Urinary bladder (tissue), 3 donors: ENCODE measurements at regions not wholly inside any gene's neighbourhood (a gene's known extent, or its start where the extent isn't known, plus 50 kb on each side); places are given as distances from the start of the nearest gene placed in this dataset.
"Not testable (repeated sequence)": the region's sequence is repeated elsewhere in the genome, so short reads cannot be mapped to it uniquely, and the experiment has no call there.

Experiments used
- DNase-seq: peaks from one replicate; pipeline ENCODE4 v3.0.0-alpha.2; 2015; ENCODE audit errors: extremely low spot score
- H3K27ac ChIP-seq: one replicate; pipeline ENCODE4 v1.5.1; 2013; ENCODE audit warnings: low read depth, mild to moderate bottlenecking, moderate library complexity
- H3K36me3 ChIP-seq: one replicate; pipeline ENCODE4 v1.6.1; 2013; ENCODE audit warnings: mild to moderate bottlenecking, moderate library complexity; ENCODE audit not compliant: insufficient read depth
- H3K4me1 ChIP-seq: one replicate; pipeline ENCODE4 v1.6.1; 2013; ENCODE audit warnings: mild to moderate bottlenecking, moderate library complexity; ENCODE audit not compliant: insufficient read depth
- H3K4me3 ChIP-seq: one replicate; pipeline ENCODE4 v1.5.1; 2013; ENCODE audit warnings: low read depth, low read length
- WGBS: extraction: QIAGEN DNeasy Blood & Tissue Kit; methylation state at CpG from one replicate; pipeline ENCODE4 v1.1.7; 2013; 5-methylcytosine and 5-hydroxymethylcytosine counted together
- donor health status: healthy with polysubstance abuse.
- donor health status: healthy.

GRCh38 chr5:86411596-86411995 is 206.1 kb upstream of the COX7C start:
- H3K27ac ChIP-seq, result no peak overlapping the region
- DNase-seq, result no peak
- no peaks in the 10 kb centered on the region for H3K4me1 ChIP-seq
- H3K4me3 ChIP-seq, result no peak overlapping the region
- no peaks in the 10 kb centered on the region for H3K36me3 ChIP-seq
- 71% methylated on average over 1 of the region's 1 CpG for WGBS

DNA sequence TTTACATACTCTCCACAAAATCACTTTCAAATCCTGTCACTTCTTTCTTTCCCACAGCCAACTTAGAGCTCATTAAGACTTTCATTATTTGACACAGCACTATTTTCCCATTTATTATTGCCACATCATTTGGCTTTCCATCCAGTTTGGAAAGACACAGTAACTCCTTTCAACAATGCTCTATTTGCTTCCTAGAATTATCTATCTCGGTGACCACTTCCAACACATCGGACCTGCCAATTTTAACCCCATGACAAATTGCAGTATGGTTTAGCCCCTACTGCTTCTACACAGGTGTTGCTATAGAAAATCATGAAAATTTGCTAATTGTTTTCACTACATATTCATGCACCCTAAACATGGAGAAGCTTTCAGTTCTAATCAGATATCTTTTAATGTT is 190.6 kb upstream of the COX7C start:
- no peak for DNase-seq
- 79% methylated on average over 2 of the region's 2 CpGs for WGBS
- H3K36me3 ChIP-seq, result no peaks in the 10 kb centered on the region
- no peak overlapping the region for H3K4me3 ChIP-seq
- no peak overlapping the region for H3K27ac ChIP-seq
- no peaks in the 10 kb centered on the region for H3K4me1 ChIP-seq

DNA sequence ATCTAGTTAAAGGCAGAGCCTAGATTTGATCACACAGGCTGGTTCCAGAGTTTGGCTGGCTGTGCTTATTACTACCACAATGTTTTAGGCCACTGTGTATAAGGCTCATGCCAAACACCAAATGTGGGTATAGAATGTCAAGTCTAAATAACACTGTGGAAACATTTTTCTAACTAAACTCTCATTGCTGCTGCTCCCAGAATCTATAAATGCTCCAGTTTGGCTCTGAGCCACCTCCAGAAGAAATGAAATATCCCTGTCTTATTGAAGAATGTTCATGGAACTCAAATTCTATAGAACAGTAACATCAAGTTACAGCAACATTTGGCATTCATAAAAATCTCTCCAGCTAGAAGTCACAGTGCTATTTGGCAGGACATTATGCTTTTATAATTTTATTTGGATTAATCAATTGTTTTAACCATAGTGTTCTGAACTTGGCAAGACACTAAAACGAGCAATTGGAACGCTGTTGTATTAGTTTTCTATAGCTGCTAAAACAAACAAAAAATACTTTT is 178.1 kb upstream of the COX7C start:
- H3K27ac ChIP-seq, result no peak overlapping the region
- no peak for DNase-seq
- no peaks in the 10 kb centered on the region for H3K36me3 ChIP-seq
- H3K4me1 ChIP-seq, result no peaks in the 10 kb centered on the region
- H3K4me3 ChIP-seq, result no peak overlapping the region
- 81% methylated on average over 2 of the region's 2 CpGs for WGBS

GRCh38 chr5:86442036-86442745 is 175.6 kb upstream of the COX7C start:
- Histone ChIP-seq H3K4me3 (no peak overlapping the region), H3K4me1 (no peaks in the 10 kb centered on the region), H3K27ac (no peak overlapping the region), H3K36me3 (no peaks in the 10 kb centered on the region)
- no peak for DNase-seq
- 52% methylated on average over 2 of the region's 2 CpGs for WGBS

- H3K36me3 ChIP-seq, result no peaks in the 10 kb centered on the region
- no peak for DNase-seq
- H3K4me3 ChIP-seq, result no peak overlapping the region
- H3K4me1 ChIP-seq, result no peaks in the 10 kb centered on the region
- WGBS, result 85% methylated on average over 1 of the region's 1 CpG
- no peak overlapping the region for H3K27ac ChIP-seq
Measured at GRCh38 chr5:86447362-86447761, 170.4 kb upstream of the COX7C start.

- Histone ChIP-seq H3K4me1 (no peaks in the 10 kb centered on the region), H3K36me3 (no peaks in the 10 kb centered on the region), H3K27ac (no peak overlapping the region), H3K4me3 (no peak overlapping the region)
- DNase-seq, result no peak
Measured at GRCh38 chr5:86452251-86452650, 165.5 kb upstream of the COX7C start.

DNA sequence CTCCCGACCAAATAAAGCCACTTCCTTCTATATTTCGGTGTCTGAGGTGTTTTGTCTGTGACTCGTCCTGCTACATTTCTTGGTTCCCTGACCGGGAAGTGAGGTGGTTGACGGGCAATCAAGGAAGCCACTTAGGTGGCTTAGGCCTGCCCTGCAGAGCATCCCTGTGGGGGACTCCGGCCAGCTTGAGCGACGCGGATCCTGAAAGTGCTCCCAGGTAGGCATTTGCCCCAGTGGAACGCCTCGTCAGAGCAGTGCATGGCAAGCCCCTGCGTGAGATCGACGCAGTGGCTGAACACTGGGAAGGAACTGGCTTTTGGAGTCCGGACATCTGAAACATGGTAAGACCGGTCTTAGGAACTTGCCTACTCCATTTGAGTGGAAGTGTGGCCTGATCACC is 157.2 kb upstream of the COX7C start:
- Histone ChIP-seq H3K4me3 (no peak overlapping the region), H3K27ac (no peak overlapping the region), H3K4me1 (no peaks in the 10 kb centered on the region), H3K36me3 (no peaks in the 10 kb centered on the region)
- 95% methylated on average over 16 of the region's 16 CpGs for WGBS
- DNase-seq, result no peak

DNA sequence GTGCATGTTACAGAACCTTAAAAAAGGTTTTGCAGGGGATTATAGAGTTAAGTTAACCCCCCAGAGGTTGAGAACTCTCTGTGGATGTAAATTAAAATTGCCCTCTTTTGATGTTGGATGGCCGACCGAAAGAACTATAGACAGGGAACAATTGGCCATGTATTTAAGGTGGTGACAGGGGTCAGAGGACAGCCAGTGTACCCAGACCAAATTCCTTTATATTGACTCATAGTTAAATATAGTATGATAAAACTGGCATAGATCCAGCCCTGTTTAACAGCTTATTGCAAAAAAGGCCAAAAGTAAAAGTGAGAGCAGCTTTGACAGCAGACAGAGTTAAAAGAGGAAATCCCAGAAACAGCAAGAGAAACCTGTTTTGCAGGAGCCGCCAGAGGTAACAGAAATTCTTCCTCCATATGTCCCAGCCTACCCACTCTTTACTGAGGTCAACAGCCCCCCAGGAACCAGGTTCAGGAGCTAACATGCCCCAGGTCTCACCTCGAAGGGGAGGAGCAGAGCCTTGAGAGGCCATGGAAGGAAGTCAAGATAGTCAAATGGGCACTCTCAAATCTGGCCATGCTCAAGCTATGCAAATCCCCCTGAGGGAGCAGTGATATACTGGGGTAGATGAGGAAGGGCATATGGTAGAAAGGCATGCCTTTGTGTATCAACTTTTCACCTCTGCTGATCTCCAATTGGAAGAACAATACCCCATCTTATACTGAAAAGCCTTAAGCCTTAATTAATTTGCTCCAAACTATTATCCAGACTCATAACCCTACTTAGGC is 156.4 kb upstream of the COX7C start:
- H3K4me3 ChIP-seq, result no peak overlapping the region
- DNase-seq, result peak; percentile 42
- no peaks in the 10 kb centered on the region for H3K4me1 ChIP-seq
- no peak overlapping the region for H3K27ac ChIP-seq
- H3K36me3 ChIP-seq, result no peaks in the 10 kb centered on the region
- 59% methylated on average over 4 of the region's 4 CpGs for WGBS

DNA sequence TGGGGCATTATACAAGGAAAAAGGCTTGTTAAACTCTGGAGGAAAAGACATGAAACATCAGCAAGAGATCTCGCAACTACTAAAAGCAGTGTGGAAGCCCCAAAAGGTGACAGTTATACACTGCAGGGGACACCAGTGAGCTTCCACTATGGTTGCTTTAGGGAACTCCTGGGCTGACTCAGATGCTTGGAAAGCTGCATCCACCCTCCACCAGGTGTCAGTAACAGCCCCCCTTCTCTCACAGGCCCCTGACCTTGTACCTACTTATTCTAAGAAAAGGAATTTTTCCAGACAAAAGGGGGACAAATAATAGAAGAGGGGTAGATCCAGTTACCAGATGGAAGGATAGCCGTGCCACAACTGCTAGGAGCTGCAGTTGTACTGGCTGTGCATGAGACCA is 154.4 kb upstream of the COX7C start:
- Histone ChIP-seq H3K4me3 (no peak overlapping the region), H3K36me3 (no peaks in the 10 kb centered on the region), H3K27ac (no peak overlapping the region), H3K4me1 (no peaks in the 10 kb centered on the region)
- no peak for DNase-seq
- 72% methylated on average over 2 of the region's 2 CpGs for WGBS

GRCh38 chr5:86465052-86465838 is 152.5 kb upstream of the COX7C start:
- 75% methylated on average over 6 of the region's 6 CpGs for WGBS
- Histone ChIP-seq H3K4me3 (no peak overlapping the region), H3K36me3 (no peaks in the 10 kb centered on the region), H3K4me1 (no peaks in the 10 kb centered on the region), H3K27ac (no peak overlapping the region)
- DNase-seq, result no peak

GRCh38 chr5:86466721-86467120 is 151.0 kb upstream of the COX7C start:
- H3K27ac ChIP-seq, H3K36me3 ChIP-seq, DNase-seq, H3K4me3 ChIP-seq, H3K4me1 ChIP-seq: not testable (repeated sequence)
- WGBS, result 95% methylated on average over 23 of the region's 23 CpGs

DNA sequence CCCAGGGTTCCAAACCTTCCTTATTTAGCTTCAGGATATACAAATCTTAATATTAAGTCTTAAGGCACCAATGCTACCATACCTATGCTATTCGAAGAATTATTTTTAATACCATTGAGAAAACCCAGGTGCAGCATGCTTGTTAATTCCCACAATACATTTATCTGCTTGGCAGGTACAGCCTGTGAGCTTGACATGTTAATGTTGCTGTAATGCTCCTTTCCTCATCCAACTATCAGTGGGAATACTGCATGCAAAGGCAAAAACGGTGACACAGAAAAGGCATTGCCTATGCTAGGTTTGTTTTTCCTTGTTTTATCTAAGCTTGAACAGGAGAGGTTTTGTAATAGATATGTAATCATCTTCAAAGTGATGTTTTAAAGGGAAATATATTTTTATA is 135.7 kb upstream of the COX7C start:
- no peaks in the 10 kb centered on the region for H3K4me1 ChIP-seq
- H3K27ac ChIP-seq, result no peak overlapping the region
- no peaks in the 10 kb centered on the region for H3K36me3 ChIP-seq
- no peak overlapping the region for H3K4me3 ChIP-seq
- 65% methylated on average over 2 of the region's 2 CpGs for WGBS
- no peak for DNase-seq

GRCh38 chr5:86493777-86494176 is 124.0 kb upstream of the COX7C start:
- H3K4me1 ChIP-seq, result no peaks in the 10 kb centered on the region
- no peak for DNase-seq
- no peak overlapping the region for H3K27ac ChIP-seq
- H3K36me3 ChIP-seq, result no peaks in the 10 kb centered on the region
- 75% methylated on average over 1 of the region's 1 CpG for WGBS
- H3K4me3 ChIP-seq, result no peak overlapping the region

- Histone ChIP-seq H3K36me3 (no peaks in the 10 kb centered on the region), H3K4me1 (no peaks in the 10 kb centered on the region), H3K4me3 (no peak overlapping the region), H3K27ac (no peak overlapping the region)
- WGBS, result 53% methylated on average over 1 of the region's 1 CpG
- DNase-seq, result no peak
Measured at GRCh38 chr5:86500947-86501346, 116.8 kb upstream of the COX7C start.
